ENCODE measurements at regions not wholly inside any gene's neighbourhood (a gene's known extent, or its start where the extent isn't known, plus 50 kb on each side); places are given as distances from the start of the nearest gene placed in this dataset.

DNA sequence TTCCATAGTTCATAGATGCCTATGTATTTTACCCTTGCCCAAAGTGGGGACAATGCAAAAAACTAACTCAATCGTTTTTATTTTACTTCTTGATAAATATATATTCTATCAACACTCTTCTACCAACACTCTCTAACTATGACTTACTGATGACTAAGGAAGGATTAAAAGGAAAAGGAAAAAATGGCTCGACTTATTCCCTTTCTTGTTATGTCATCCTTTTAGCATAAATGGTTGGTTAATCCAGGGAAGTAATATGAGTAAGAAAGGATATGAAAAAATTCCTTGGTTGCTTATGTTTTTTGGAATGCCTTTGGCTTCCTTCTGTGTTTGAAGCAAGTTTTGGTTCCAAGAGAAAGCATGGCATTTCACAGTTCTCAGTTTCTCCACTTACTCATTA lies 1087.1 kb downstream of the C4orf33 start:
- Histone ChIP-seq H3K27me3 (ENCODE audit: control insufficient read depth in 3 of 3, insufficient read depth in 3 of 3, low read length in 2 of 3) (no peaks in the 10 kb centered on the region), H3K9ac (ENCODE audit: insufficient read depth in 1 of 2, low read length in 2 of 2) (no peak overlapping the region), H3K36me3 (ENCODE audit: control insufficient read depth in 4 of 4, insufficient read depth in 4 of 4, low read length in 4 of 4) (no peaks in the 10 kb centered on the region), H3K27ac (ENCODE audit: low read depth in 1 of 2, low read length in 1 of 2) (no peak overlapping the region), H3K9me3 (ENCODE audit: control insufficient read depth in 4 of 4, insufficient read depth in 3 of 4, low read length in 3 of 4) (no peaks in the 10 kb centered on the region), H3K4me3 (no peak overlapping the region), H3K4me1 (ENCODE audit: control insufficient read depth in 5 of 5, insufficient read depth in 5 of 5, low read length in 5 of 5) (no peaks in the 10 kb centered on the region)
- 67 to 71% methylated on average over 2 of the region's 2 CpGs for WGBS, 2 donors
- ATAC-seq (ENCODE audit: insufficient read depth, low FRiP score) = no peak
- TF ChIP-seq, protein P1, sequence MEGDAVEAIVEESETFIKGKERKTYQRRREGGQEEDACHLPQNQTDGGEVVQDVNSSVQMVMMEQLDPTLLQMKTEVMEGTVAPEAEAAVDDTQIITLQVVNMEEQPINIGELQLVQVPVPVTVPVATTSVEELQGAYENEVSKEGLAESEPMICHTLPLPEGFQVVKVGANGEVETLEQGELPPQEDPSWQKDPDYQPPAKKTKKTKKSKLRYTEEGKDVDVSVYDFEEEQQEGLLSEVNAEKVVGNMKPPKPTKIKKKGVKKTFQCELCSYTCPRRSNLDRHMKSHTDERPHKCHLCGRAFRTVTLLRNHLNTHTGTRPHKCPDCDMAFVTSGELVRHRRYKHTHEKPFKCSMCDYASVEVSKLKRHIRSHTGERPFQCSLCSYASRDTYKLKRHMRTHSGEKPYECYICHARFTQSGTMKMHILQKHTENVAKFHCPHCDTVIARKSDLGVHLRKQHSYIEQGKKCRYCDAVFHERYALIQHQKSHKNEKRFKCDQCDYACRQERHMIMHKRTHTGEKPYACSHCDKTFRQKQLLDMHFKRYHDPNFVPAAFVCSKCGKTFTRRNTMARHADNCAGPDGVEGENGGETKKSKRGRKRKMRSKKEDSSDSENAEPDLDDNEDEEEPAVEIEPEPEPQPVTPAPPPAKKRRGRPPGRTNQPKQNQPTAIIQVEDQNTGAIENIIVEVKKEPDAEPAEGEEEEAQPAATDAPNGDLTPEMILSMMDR (IDR thresholded peaks at IDR 0.05; ENCODE audit: control extremely low read depth, extremely low read depth) = no peak
- DNase-seq = no peak

DNA sequence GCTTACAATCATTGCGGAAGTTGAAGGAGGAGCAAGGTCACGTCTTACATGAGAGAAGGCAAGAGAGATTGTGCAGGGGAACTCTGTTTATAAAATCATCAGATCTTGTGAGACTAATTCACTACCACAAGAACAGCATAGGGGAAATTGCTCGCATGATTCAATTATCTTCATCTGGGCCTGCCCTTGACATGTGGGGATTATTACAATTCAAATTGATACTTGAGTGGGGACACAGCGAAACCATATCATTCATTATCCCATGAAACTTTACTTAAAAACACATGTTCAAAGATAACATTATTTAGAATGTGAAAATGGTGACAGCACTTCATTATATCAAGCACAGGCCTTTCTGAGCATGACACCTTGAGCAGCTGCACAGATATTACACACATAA lies 1087.8 kb downstream of the C4orf33 start:
- H3K27me3 ChIP-seq (ENCODE audit: control insufficient read depth in 3 of 3, insufficient read depth in 3 of 3, low read length in 2 of 3) = no peaks in the 10 kb centered on the region
- no peaks in the 10 kb centered on the region for H3K9me3 ChIP-seq (ENCODE audit: control insufficient read depth in 4 of 4, insufficient read depth in 3 of 4, low read length in 3 of 4)
- TF ChIP-seq, protein P1 (IDR thresholded peaks at IDR 0.05; ENCODE audit: control extremely low read depth, extremely low read depth) = no peak
- H3K4me1 ChIP-seq (ENCODE audit: control insufficient read depth in 5 of 5, insufficient read depth in 5 of 5, low read length in 5 of 5) = no peaks in the 10 kb centered on the region
- H3K4me3 ChIP-seq = no peak overlapping the region
- no peaks in the 10 kb centered on the region for H3K36me3 ChIP-seq (ENCODE audit: control insufficient read depth in 4 of 4, insufficient read depth in 4 of 4, low read length in 4 of 4)
- 86 to 88% methylated on average over 4 of the region's 4 CpGs for WGBS, 2 donors
- DNase-seq = no peak
- no peak overlapping the region for H3K27ac ChIP-seq (ENCODE audit: low read depth in 1 of 2, low read length in 1 of 2)
- ATAC-seq (ENCODE audit: insufficient read depth, low FRiP score) = no peak
- H3K9ac ChIP-seq (ENCODE audit: insufficient read depth in 1 of 2, low read length in 2 of 2) = no peak overlapping the region

DNA sequence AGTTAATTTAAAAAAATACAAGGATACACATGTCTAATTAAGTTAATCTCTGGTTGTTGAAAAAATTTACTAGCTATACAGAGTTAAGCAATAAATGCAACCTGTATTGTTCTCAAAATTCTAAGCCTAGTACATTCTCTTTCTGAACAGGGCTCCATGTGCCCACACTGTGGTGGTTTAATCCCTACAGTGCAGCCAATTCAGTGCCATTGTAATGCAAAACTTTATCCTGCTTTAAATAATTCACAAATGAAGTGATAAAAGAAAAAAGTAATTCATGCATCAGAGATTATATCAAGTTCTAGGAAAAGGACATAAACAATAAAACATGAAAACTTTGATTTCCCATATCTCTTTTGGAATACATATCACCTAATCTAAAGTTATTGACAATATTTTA lies 1089.2 kb downstream of the C4orf33 start:
- no peak for ATAC-seq (ENCODE audit: insufficient read depth, low FRiP score)
- Histone ChIP-seq H3K4me1 (ENCODE audit: control insufficient read depth in 5 of 5, insufficient read depth in 5 of 5, low read length in 5 of 5) (no peaks in the 10 kb centered on the region), H3K9me3 (ENCODE audit: control insufficient read depth in 4 of 4, insufficient read depth in 3 of 4, low read length in 3 of 4) (no peaks in the 10 kb centered on the region), H3K27me3 (ENCODE audit: control insufficient read depth in 3 of 3, insufficient read depth in 3 of 3, low read length in 2 of 3) (no peaks in the 10 kb centered on the region), H3K4me3 (no peak overlapping the region), H3K9ac (ENCODE audit: insufficient read depth in 1 of 2, low read length in 2 of 2) (no peak overlapping the region), H3K27ac (ENCODE audit: low read depth in 1 of 2, low read length in 1 of 2) (no peak overlapping the region), H3K36me3 (ENCODE audit: control insufficient read depth in 4 of 4, insufficient read depth in 4 of 4, low read length in 4 of 4) (no peaks in the 10 kb centered on the region)
- DNase-seq = no peak
- TF ChIP-seq, protein P1 (IDR thresholded peaks at IDR 0.05; ENCODE audit: control extremely low read depth, extremely low read depth) = no peak

DNA sequence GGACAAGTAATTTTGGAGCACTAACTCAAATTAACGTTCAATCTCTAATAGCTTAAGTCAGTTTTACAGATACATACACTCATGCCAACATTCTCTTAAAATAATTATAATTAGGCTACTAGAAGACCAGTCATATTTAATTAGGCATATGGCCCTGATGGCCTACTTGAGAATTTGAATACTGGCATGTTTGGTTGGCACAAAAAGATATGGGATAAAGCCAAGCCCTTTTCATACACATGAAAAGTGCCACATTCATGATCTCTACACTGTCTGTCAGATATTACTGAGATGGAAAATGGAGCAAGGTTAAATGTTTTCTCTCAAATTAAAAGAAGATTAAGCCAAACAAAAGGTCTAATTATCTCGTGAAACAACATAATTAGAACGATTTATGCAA lies 1091.0 kb downstream of the C4orf33 start:
- no peak for DNase-seq
- H3K4me1 ChIP-seq (ENCODE audit: control insufficient read depth in 5 of 5, insufficient read depth in 5 of 5, low read length in 5 of 5) = no peaks in the 10 kb centered on the region
- H3K9ac ChIP-seq (ENCODE audit: insufficient read depth in 1 of 2, low read length in 2 of 2) = no peak overlapping the region
- H3K27ac ChIP-seq (ENCODE audit: low read depth in 1 of 2, low read length in 1 of 2) = no peak overlapping the region
- H3K36me3 ChIP-seq (ENCODE audit: control insufficient read depth in 4 of 4, insufficient read depth in 4 of 4, low read length in 4 of 4) = no peaks in the 10 kb centered on the region
- H3K4me3 ChIP-seq = no peak overlapping the region
- H3K9me3 ChIP-seq (ENCODE audit: control insufficient read depth in 4 of 4, insufficient read depth in 3 of 4, low read length in 3 of 4) = no peaks in the 10 kb centered on the region
- 71 to 83% methylated on average over 3 of the region's 3 CpGs for WGBS, 2 donors
- no peak for ATAC-seq (ENCODE audit: insufficient read depth, low FRiP score)
- H3K27me3 ChIP-seq (ENCODE audit: control insufficient read depth in 3 of 3, insufficient read depth in 3 of 3, low read length in 2 of 3) = no peaks in the 10 kb centered on the region
- TF ChIP-seq, protein P1 (IDR thresholded peaks at IDR 0.05; ENCODE audit: control extremely low read depth, extremely low read depth) = no peak

Measured in lung (tissue), 11 donors.